ENCODE measurements at regions not wholly inside any gene's neighbourhood (a gene's known extent, or its start where the extent isn't known, plus 50 kb on each side); places are given as distances from the start of the nearest gene placed in this dataset.

- no peak overlapping the region for H3K27ac ChIP-seq (ENCODE audit: low read depth, low read length)
- H3K9me3 ChIP-seq (ENCODE audit: control insufficient read depth, insufficient read depth, low read length), result no peaks in the 10 kb centered on the region
- WGBS (ENCODE audit: insufficient coverage), result no CpG with 5 or more reads among the region's 4 CpGs
- H3K27me3 ChIP-seq (ENCODE audit: control insufficient read depth, insufficient read depth, low read length), result no peaks in the 10 kb centered on the region
- H3K4me1 ChIP-seq (ENCODE audit: control insufficient read depth, insufficient read depth, low read length), result peaks cover 3% of the 10 kb centered on the region
- H3K4me3 ChIP-seq (ENCODE audit: low read depth, low read length), result no peak overlapping the region
- no peaks in the 10 kb centered on the region for H3K36me3 ChIP-seq (ENCODE audit: control insufficient read depth, insufficient read depth, low read length)
- no peak for DNase-seq (ENCODE audit: low read depth in 4 of 6, low spot score in 6 of 6)
Measured at GRCh38 chr4:144565527-144566195, 80.3 kb upstream of the HHIP start.

- Histone ChIP-seq H3K27ac (ENCODE audit: low read depth, low read length) (no peak overlapping the region), H3K27me3 (ENCODE audit: control insufficient read depth, insufficient read depth, low read length) (no peaks in the 10 kb centered on the region), H3K4me1 (ENCODE audit: control insufficient read depth, insufficient read depth, low read length) (no peaks in the 10 kb centered on the region), H3K9me3 (ENCODE audit: control insufficient read depth, insufficient read depth, low read length) (no peaks in the 10 kb centered on the region), H3K4me3 (ENCODE audit: low read depth, low read length) (no peak overlapping the region), H3K36me3 (ENCODE audit: control insufficient read depth, insufficient read depth, low read length) (no peaks in the 10 kb centered on the region)
- no peak for DNase-seq (ENCODE audit: low read depth in 4 of 6, low spot score in 6 of 6)
- WGBS (ENCODE audit: insufficient coverage), result 91% methylated on average over 4 of the region's 7 CpGs
Measured at GRCh38 chr4:144572660-144573059, 73.3 kb upstream of the HHIP start.

- WGBS (ENCODE audit: insufficient coverage), result 57% methylated on average over 1 of the region's 1 CpG
- Histone ChIP-seq H3K4me1 (ENCODE audit: control insufficient read depth, insufficient read depth, low read length) (no peaks in the 10 kb centered on the region), H3K9me3 (ENCODE audit: control insufficient read depth, insufficient read depth, low read length) (no peaks in the 10 kb centered on the region)
Measured at GRCh38 chr4:144574000-144574399, 72.0 kb upstream of the HHIP start.

DNA sequence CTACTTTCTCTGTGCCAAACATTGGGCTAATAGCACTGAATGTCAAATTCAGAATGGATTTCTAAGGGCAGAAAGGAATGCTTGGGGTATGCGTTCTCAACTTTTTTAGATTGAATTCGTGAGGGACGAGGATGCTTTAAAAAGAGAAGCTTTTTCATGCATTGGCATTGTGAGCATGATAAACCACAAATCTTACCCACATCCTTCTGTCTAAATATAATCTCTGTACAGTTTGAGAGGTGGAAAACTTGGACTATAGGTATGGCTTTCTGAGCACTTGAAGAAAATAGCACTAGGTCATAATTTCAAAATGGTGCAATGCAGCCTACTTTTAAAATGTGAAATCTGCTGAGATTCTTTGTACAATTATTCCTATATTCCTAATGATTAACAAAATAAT, 71.4 kb upstream of the HHIP start:
- Histone ChIP-seq H3K27ac (ENCODE audit: low read depth, low read length) (no peak overlapping the region), H3K36me3 (ENCODE audit: control insufficient read depth, insufficient read depth, low read length) (no peaks in the 10 kb centered on the region), H3K9me3 (ENCODE audit: control insufficient read depth, insufficient read depth, low read length) (no peaks in the 10 kb centered on the region), H3K4me1 (ENCODE audit: control insufficient read depth, insufficient read depth, low read length) (no peaks in the 10 kb centered on the region), H3K27me3 (ENCODE audit: control insufficient read depth, insufficient read depth, low read length) (no peaks in the 10 kb centered on the region), H3K4me3 (ENCODE audit: low read depth, low read length) (no peak overlapping the region)
- no CpG with 5 or more reads among the region's 3 CpGs for WGBS (ENCODE audit: insufficient coverage)
- DNase-seq (ENCODE audit: low read depth in 4 of 6, low spot score in 6 of 6), result no peak

More at GRCh38 chr4:144574000-144574399, 72.0 kb upstream of the HHIP start:
- no peak overlapping the region for H3K4me3 ChIP-seq (ENCODE audit: low read depth, low read length)
- no peak for DNase-seq (ENCODE audit: low read depth in 4 of 6, low spot score in 6 of 6)
- H3K36me3 ChIP-seq (ENCODE audit: control insufficient read depth, insufficient read depth, low read length), result no peaks in the 10 kb centered on the region
- H3K27ac ChIP-seq (ENCODE audit: low read depth, low read length), result no peak overlapping the region
- no peaks in the 10 kb centered on the region for H3K27me3 ChIP-seq (ENCODE audit: control insufficient read depth, insufficient read depth, low read length)

- H3K36me3 ChIP-seq (ENCODE audit: control insufficient read depth, insufficient read depth, low read length), result no peaks in the 10 kb centered on the region
- WGBS (ENCODE audit: insufficient coverage), result no CpG with 5 or more reads among the region's 2 CpGs
- H3K4me3 ChIP-seq (ENCODE audit: low read depth, low read length), result no peak overlapping the region
- H3K4me1 ChIP-seq (ENCODE audit: control insufficient read depth, insufficient read depth, low read length), result no peaks in the 10 kb centered on the region
- DNase-seq (ENCODE audit: low read depth in 4 of 6, low spot score in 6 of 6), result peak in 2 of 6 donors; percentile 21 to 36
- no peak overlapping the region for H3K27ac ChIP-seq (ENCODE audit: low read depth, low read length)
- H3K27me3 ChIP-seq (ENCODE audit: control insufficient read depth, insufficient read depth, low read length), result no peaks in the 10 kb centered on the region
- H3K9me3 ChIP-seq (ENCODE audit: control insufficient read depth, insufficient read depth, low read length), result no peaks in the 10 kb centered on the region
Measured at GRCh38 chr4:144575181-144575580, 70.8 kb upstream of the HHIP start.

DNA sequence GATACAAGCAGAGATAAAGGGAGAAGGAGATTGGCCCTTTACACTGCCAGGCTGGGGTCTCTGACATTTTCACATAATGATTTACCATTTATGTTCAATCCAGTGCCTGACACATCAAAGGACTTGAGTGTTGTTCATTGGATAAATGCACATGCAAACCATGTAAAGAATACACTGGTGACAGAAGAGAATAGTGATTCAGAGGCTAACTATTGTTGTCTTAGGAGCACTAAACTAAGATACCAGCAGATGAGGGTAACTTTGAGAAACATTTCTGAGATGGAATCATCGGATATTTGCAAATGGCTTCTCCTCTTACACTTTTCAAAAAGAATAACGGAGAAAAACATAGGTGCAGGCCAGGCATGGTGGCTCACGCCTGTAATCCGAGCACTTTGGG, 67.3 kb upstream of the HHIP start:
- DNase-seq (ENCODE audit: low read depth in 4 of 6, low spot score in 6 of 6), result no peak
- no peaks in the 10 kb centered on the region for H3K9me3 ChIP-seq (ENCODE audit: control insufficient read depth, insufficient read depth, low read length)
- H3K4me1 ChIP-seq (ENCODE audit: control insufficient read depth, insufficient read depth, low read length), result no peaks in the 10 kb centered on the region
- no peak overlapping the region for H3K27ac ChIP-seq (ENCODE audit: low read depth, low read length)
- WGBS (ENCODE audit: insufficient coverage), result 96% methylated on average over 3 of the region's 4 CpGs
- H3K4me3 ChIP-seq (ENCODE audit: low read depth, low read length), result no peak overlapping the region
- no peaks in the 10 kb centered on the region for H3K27me3 ChIP-seq (ENCODE audit: control insufficient read depth, insufficient read depth, low read length)
- no peaks in the 10 kb centered on the region for H3K36me3 ChIP-seq (ENCODE audit: control insufficient read depth, insufficient read depth, low read length)

GRCh38 chr4:144579411-144580030, 66.4 kb upstream of the HHIP start:
- Histone ChIP-seq H3K27me3 (ENCODE audit: control insufficient read depth, insufficient read depth, low read length) (no peaks in the 10 kb centered on the region), H3K4me1 (ENCODE audit: control insufficient read depth, insufficient read depth, low read length) (no peaks in the 10 kb centered on the region), H3K9me3 (ENCODE audit: control insufficient read depth, insufficient read depth, low read length) (no peaks in the 10 kb centered on the region), H3K4me3 (ENCODE audit: low read depth, low read length) (no peak overlapping the region), H3K36me3 (ENCODE audit: control insufficient read depth, insufficient read depth, low read length) (no peaks in the 10 kb centered on the region), H3K27ac (ENCODE audit: low read depth, low read length) (no peak overlapping the region)
- DNase-seq (ENCODE audit: low read depth in 4 of 6, low spot score in 6 of 6), result no peak

DNA sequence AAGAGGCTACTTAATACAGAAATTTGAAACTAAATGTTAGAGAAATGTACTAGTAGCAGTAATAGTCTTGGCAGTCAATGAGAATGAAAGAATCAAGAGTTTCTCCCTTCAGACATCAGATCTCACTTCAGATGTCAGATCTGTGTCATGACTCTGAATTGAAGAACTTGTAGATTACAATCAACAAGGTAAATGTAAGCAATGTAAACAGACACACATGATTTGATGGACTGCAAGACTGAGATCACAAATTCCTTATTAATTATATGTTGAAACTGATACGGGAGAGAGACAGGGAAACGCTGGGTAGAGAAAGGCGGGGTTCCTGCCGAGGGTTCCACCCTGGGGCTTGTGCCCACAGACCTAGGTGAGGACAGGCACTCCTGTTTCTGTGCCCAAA, 65.5 kb upstream of the HHIP start:
- Histone ChIP-seq H3K27ac (ENCODE audit: low read depth, low read length) (no peak overlapping the region), H3K4me1 (ENCODE audit: control insufficient read depth, insufficient read depth, low read length) (no peaks in the 10 kb centered on the region), H3K9me3 (ENCODE audit: control insufficient read depth, insufficient read depth, low read length) (no peaks in the 10 kb centered on the region), H3K4me3 (ENCODE audit: low read depth, low read length) (no peak overlapping the region), H3K36me3 (ENCODE audit: control insufficient read depth, insufficient read depth, low read length) (no peaks in the 10 kb centered on the region), H3K27me3 (ENCODE audit: control insufficient read depth, insufficient read depth, low read length) (no peaks in the 10 kb centered on the region)
- no peak for DNase-seq (ENCODE audit: low read depth in 4 of 6, low spot score in 6 of 6)
- 94% methylated on average over 3 of the region's 4 CpGs for WGBS (ENCODE audit: insufficient coverage)

GRCh38 chr4:144582105-144582850, 63.7 kb upstream of the HHIP start:
- Histone ChIP-seq H3K27me3 (ENCODE audit: control insufficient read depth, insufficient read depth, low read length) (no peaks in the 10 kb centered on the region), H3K4me3 (ENCODE audit: low read depth, low read length) (no peak overlapping the region), H3K4me1 (ENCODE audit: control insufficient read depth, insufficient read depth, low read length) (no peaks in the 10 kb centered on the region), H3K9me3 (ENCODE audit: control insufficient read depth, insufficient read depth, low read length) (no peaks in the 10 kb centered on the region), H3K36me3 (ENCODE audit: control insufficient read depth, insufficient read depth, low read length) (no peaks in the 10 kb centered on the region), H3K27ac (ENCODE audit: low read depth, low read length) (no peak overlapping the region)
- no peak for DNase-seq (ENCODE audit: low read depth in 4 of 6, low spot score in 6 of 6)
- WGBS (ENCODE audit: insufficient coverage), result 80% methylated on average over 1 of the region's 7 CpGs

- no peak overlapping the region for H3K27ac ChIP-seq (ENCODE audit: low read depth, low read length)
- H3K36me3 ChIP-seq (ENCODE audit: control insufficient read depth, insufficient read depth, low read length), result no peaks in the 10 kb centered on the region
- no peak for DNase-seq (ENCODE audit: low read depth in 4 of 6, low spot score in 6 of 6)
- no peaks in the 10 kb centered on the region for H3K4me1 ChIP-seq (ENCODE audit: control insufficient read depth, insufficient read depth, low read length)
- no peak overlapping the region for H3K4me3 ChIP-seq (ENCODE audit: low read depth, low read length)
- H3K27me3 ChIP-seq (ENCODE audit: control insufficient read depth, insufficient read depth, low read length), result no peaks in the 10 kb centered on the region
- no CpG with 5 or more reads among the region's 3 CpGs for WGBS (ENCODE audit: insufficient coverage)
- H3K9me3 ChIP-seq (ENCODE audit: control insufficient read depth, insufficient read depth, low read length), result no peaks in the 10 kb centered on the region
Measured at GRCh38 chr4:144582975-144583374, 63.0 kb upstream of the HHIP start.
